ENCODE measurements at regions not wholly inside any gene's neighbourhood (a gene's known extent, or its start where the extent isn't known, plus 50 kb on each side); places are given as distances from the start of the nearest gene placed in this dataset.

- ChIA-PET POLR2A (ENCODE audit: partially characterized antibody) (no interaction called here), CTCF (ENCODE audit: partially characterized antibody) (interaction anchor here (1.0 to 1.1 kb wide), 2 partner anchors 11 to 642 kb away, joined by 3 to 4 read pairs; no protein-coding TSS in a partner anchor)
- no peaks in the 10 kb centered on the region for H3K79me1 ChIP-seq (ENCODE audit: low read depth, low read length)
- no peak overlapping the region for H2BK5ac ChIP-seq (ENCODE audit: low read depth, low read length)
- no peak overlapping the region for H2AK5ac ChIP-seq (ENCODE audit: low read depth, low read length)
- H3K4me3 ChIP-seq (ENCODE audit: extremely low read depth in 1 of 4, insufficient read depth in 2 of 4, low read depth in 3 of 4, low read length in 4 of 4), result no peak overlapping the region
- TF ChIP-seq TAF1 (IDR thresholded peaks at IDR 0.05; ENCODE audit: low read depth, low read length) (no peak), MAX (IDR thresholded peaks at IDR 0.05) (no peak), BCL11A (IDR thresholded peaks at IDR 0.05; ENCODE audit: low read depth in 2 of 2, low read length in 2 of 2) (no peak), POLR2AphosphoS5 (IDR thresholded peaks at IDR 0.05; ENCODE audit: low read depth, low read length) (no peak), KDM5A (IDR thresholded peaks at IDR 0.05; ENCODE audit: low read length) (no peak), SP4 (IDR thresholded peaks at IDR 0.05; ENCODE audit: low read length) (no peak)
- no peak overlapping the region for H3K56ac ChIP-seq (replicated peaks; ENCODE audit: insufficient read length, low read depth, low read length)
- H3K36me3 ChIP-seq (ENCODE audit: control insufficient read depth in 2 of 4, insufficient read depth in 4 of 4, low read length in 3 of 4), result no peaks in the 10 kb centered on the region
- peaks cover 0 to 1% (median 0%) of the 10 kb centered on the region in 4 experiments; a peak in 1 of 7 replicates for H3K27me3 ChIP-seq (replicated peaks in 1 of 4; ENCODE audit: control insufficient read depth in 3 of 4, extremely low read depth in 1 of 4, insufficient read depth in 3 of 4, low read length in 3 of 4)
- no peak overlapping the region for H2AFZ ChIP-seq (ENCODE audit: low read length)
- WGBS, 2 experiments (ENCODE audit: extremely low coverage in 1 of 2, insufficient coverage in 1 of 2, insufficient read length in 1 of 2, insufficient replicate concordance in 2 of 2, low coverage in 1 of 2, low lambda C conversion rate in 2 of 2, missing lambda C conversion rate in 1 of 2), result 96% methylated on average over 10 of the region's 10 CpGs; no CpG with 5 or more reads in 1 of the 2 experiments
- DNase-seq (ENCODE audit: low read depth in 1 of 2, low spot score in 2 of 2), result no peak
- no peaks in the 10 kb centered on the region for H3K9me3 ChIP-seq (ENCODE audit: insufficient read depth in 2 of 2, low read depth in 1 of 2, low read length in 1 of 2)
- FAIRE-seq, result no peak
- H3K4me2 ChIP-seq (ENCODE audit: insufficient read depth in 1 of 2, low read depth in 2 of 2, low read length in 2 of 2), result no peak overlapping the region
- no peak overlapping the region for H4K91ac ChIP-seq (replicated peaks; ENCODE audit: insufficient read length, low read length)
- no peak overlapping the region for H3K23ac ChIP-seq (ENCODE audit: insufficient read length)
- H2BK12ac ChIP-seq (ENCODE audit: low read depth, low read length), result no peak overlapping the region
- no peak overlapping the region for H2BK15ac ChIP-seq (ENCODE audit: low read length)
- no peak overlapping the region for H3K4ac ChIP-seq (replicated peaks; ENCODE audit: insufficient read length, low read depth, low read length)
- H3K18ac ChIP-seq (ENCODE audit: extremely low read depth, low read length), result no peak overlapping the region
- no peak overlapping the region for H3K27ac ChIP-seq (ENCODE audit: low read depth, low read length)
- no peak overlapping the region for H2BK20ac ChIP-seq (ENCODE audit: low read length)
- H2BK120ac ChIP-seq (replicated peaks; ENCODE audit: low read depth, low read length), result no peak overlapping the region
- no peak overlapping the region for H3K9ac ChIP-seq (replicated peaks in 1 of 4; ENCODE audit: extremely low read depth in 1 of 4, low read depth in 3 of 4, low read length in 3 of 4)
- H3K4me1 ChIP-seq (replicated peaks in 1 of 4; ENCODE audit: control insufficient read depth in 3 of 4, insufficient read depth in 4 of 4, low read length in 3 of 4), result no peaks in the 10 kb centered on the region
- no peaks in the 10 kb centered on the region for H4K20me1 ChIP-seq (replicated peaks in 1 of 2; ENCODE audit: control insufficient read depth in 1 of 2, insufficient read depth in 2 of 2, low read length in 2 of 2)
- no peak overlapping the region for H3K14ac ChIP-seq (ENCODE audit: insufficient read length)
- no peak overlapping the region; the same call in 1 of the 2 replicates for H4K8ac ChIP-seq (ENCODE audit: extremely low read depth, insufficient read depth, low read length)
- H3K79me2 ChIP-seq (ENCODE audit: control insufficient read depth in 1 of 2, insufficient read depth in 2 of 2, low read length in 2 of 2), result no peaks in the 10 kb centered on the region
- no peaks in the 10 kb centered on the region for H3K23me2 ChIP-seq (ENCODE audit: low read depth, low read length)
- H4K5ac ChIP-seq (ENCODE audit: insufficient read length, low read depth, low read length), result no peak overlapping the region
Measured at GRCh38 chr3:94873751-94874150, 810.9 kb downstream of the NSUN3 start.

All from H1 (cell line).